GM12874 (cell line): ENCODE measurements at regions not wholly inside any gene's neighbourhood (a gene's known extent, or its start where the extent isn't known, plus 50 kb on each side); places are given as distances from the start of the nearest gene placed in this dataset.

Experiments
- CTCF ChIP-seq: IDR thresholded peaks from 2 replicates; pipeline ENCODE4 v1.5.1; 2011; ENCODE audit warnings: low read depth, mild to moderate bottlenecking, control low read depth, low read length, moderate library complexity; ENCODE audit not compliant: insufficient read depth

GRCh38 chr7:85840554-85840953, 653.7 kb upstream of the SEMA3D start:
- TF ChIP-seq CTCF, result no peak

GRCh38 chr7:85833066-85833465, 646.2 kb upstream of the SEMA3D start:
- TF ChIP-seq CTCF, result no peak

- no peak for TF ChIP-seq CTCF
Measured at GRCh38 chr7:85830982-85831381, 644.1 kb upstream of the SEMA3D start.

- TF ChIP-seq CTCF, result no peak
Measured at GRCh38 chr7:85829817-85830432, 643.1 kb upstream of the SEMA3D start.

GRCh38 chr7:85829176-85829575, 642.3 kb upstream of the SEMA3D start:
- TF ChIP-seq CTCF, result no peak

- TF ChIP-seq CTCF, result no peak
Measured at GRCh38 chr7:85828614-85829013, 641.8 kb upstream of the SEMA3D start.

GRCh38 chr7:85823396-85824080, 636.7 kb upstream of the SEMA3D start:
- no peak for TF ChIP-seq CTCF
